ENCODE measurements at regions not wholly inside any gene's neighbourhood (a gene's known extent, or its start where the extent isn't known, plus 50 kb on each side); places are given as distances from the start of the nearest gene placed in this dataset.

DNA sequence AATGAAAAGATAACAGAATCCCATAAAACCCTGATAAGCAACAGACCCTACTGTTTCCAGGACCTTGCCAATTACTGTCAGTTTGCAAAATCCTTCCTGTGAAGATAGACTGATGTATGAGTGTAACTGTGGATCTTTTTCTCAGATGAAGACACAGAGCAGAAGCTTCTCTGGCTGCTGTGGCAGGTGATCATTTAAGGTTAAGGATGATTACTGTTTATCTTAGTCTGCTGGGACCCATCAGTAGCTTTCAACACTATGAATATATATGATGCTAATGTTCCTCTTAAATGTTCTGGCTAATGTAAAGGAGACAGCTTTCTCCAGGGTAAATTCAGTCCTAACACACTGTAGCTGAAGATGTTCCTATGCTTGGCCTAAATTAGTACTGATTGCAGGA, 56.0 kb upstream of the CTTNBP2 start:
- DNase-seq (ENCODE audit: low read depth) = no peak

DNA sequence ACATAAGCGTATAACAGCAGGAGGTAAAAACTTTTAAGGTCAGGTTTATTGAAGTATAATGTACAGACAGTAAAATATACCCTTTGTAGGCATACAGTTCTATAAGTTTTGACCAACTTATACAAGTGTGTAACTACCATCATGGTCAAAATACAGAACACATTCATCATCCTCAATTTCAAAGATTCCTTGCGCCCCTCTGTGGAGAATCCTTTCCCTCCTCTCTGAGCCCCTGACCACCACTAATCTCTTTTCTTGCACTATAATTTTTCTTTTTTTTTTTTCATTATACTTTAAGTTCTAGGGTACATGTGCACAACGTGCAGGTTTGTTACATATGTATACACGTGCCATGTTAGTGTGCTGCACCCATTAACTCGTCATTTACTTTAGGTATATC, 58.1 kb upstream of the CTTNBP2 start:
- no peak for DNase-seq (ENCODE audit: low read depth)

DNA sequence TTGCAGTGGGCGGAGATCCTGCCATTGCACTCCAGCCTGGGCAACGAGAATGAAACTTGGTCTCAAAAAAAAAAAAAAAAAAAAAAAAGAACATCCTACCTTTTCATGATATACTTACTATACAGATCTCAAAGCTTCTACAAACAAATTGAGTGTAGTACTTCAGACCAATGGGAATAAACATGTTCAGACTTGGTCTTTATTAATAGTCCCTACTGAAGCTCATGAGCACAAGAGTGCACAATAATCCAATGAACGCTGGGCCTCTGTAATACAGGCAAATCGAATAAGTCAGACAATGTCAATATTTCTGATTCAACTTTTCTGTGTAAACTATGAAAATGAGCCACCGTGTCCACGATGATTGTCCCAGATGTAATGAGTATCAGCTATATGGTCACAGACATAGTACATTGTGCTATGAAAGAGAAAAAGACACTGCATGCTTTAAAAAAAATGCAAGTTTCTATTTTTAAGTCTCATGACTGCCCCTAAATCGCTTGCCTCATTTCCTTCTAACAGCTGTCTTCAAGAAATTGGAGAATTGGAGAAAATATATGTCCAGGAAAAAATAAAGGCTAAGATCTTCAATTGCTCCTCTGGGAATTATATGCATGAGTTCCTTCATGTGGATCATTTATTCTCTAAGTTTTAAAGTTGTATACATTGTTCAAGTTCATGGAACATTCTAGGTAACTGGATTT, 64.0 kb upstream of the CTTNBP2 start:
- DNase-seq (ENCODE audit: low read depth) = no peak

DNA sequence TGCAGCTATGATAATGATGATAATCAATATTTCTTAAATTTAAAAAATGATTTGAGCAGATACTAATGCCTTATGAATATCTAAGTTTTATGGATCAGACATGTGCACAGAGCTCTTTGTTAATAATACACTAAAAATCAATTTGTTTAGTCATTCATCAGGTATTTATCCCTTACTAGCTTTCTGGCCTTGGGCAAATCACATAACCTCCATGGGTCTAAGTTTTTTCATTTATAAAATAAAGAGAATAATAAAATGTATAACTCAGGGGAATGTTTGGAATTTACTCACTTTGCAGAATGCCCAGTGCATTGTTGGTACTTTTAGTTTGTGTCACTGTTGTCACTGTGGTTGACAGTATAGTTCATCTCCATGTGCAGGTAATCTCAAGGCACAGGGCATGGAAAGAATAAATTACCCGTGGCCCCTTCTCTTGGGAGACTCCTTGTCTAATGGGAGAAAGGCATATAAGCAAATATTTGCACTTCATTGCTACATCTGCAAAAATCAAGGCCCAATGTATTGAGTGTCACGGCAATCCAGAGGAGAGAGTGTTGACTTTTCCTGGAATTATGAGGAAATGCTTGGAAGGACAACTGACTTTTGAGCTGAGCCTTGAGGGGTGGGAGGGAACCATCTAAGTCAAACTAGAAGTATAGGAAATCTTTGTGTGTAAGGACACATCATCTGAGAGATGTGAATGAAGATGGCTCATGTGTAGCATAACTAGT, 64.7 kb upstream of the CTTNBP2 start:
- DNase-seq (ENCODE audit: low read depth) = no peak

DNA sequence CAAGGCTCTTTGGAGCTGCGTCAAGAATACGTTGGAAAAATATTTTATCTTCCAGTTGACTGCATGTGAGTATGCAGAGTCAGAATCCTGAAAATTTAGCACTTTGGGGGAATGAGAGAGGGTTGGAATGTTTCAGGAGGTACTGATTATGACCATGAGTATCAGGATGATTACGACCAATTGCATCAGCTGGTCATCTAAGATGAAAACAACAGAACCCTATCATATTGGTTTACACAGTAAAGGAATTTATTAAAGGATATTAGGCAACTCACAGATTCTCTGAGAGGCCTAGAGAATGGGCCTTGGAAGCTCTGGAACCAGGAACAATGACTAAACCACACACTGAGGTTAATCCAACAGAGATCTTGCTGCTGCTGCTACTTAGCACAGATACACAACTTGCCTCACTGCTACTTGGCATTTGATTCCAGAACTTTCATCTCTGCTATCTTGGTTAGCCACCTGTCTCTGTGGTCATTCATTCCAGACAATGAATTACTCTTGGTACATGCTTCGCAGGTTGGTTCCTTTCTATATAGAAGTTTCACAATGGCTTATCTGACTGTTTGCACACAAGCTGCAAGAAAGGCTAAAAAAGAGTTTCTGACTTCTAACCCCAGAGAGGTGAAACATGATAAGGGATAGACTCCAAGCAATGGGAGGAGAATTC, 68.0 kb upstream of the CTTNBP2 start:
- DNase-seq (ENCODE audit: low read depth) = no peak

DNA sequence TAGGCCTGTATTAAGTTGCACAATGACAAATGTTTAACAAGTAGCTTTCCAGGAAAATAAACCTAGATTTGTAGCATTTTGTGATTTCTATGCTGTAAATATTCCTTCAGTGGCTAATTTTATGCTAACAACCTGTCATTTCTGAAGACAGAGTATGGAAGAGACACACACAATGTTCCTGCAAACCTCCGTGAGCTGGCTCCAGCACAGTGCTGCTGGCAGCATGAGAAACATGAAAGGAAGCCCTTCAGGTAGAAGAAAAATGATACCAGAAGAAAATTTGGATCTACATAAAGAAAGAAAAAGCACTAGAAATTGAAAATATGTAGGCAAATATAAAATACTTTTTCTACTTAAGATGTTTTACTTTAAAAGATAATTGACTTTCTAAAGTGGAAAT, 69.5 kb upstream of the CTTNBP2 start:
- DNase-seq (ENCODE audit: low read depth) = no peak

DNA sequence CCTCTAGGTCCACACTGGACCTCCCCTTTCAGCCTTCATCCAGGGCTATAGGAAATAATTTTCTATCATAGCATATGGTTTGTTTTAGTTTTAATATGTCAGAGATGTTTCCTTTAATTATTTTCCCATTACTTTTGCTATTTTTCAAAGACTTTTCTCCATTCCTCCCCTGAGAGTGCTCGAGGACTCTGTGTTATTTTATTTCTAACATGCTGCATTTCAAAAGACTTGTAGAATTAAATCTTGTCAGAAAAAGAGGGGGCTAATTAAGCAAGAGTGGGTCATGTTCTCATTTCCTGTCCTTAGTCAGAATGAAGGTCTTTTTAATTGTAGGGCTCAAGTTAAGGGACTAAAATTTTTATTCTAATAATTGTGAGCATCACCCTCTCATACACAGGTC, 71.6 kb upstream of the CTTNBP2 start:
- no peak for DNase-seq (ENCODE audit: low read depth)

DNA sequence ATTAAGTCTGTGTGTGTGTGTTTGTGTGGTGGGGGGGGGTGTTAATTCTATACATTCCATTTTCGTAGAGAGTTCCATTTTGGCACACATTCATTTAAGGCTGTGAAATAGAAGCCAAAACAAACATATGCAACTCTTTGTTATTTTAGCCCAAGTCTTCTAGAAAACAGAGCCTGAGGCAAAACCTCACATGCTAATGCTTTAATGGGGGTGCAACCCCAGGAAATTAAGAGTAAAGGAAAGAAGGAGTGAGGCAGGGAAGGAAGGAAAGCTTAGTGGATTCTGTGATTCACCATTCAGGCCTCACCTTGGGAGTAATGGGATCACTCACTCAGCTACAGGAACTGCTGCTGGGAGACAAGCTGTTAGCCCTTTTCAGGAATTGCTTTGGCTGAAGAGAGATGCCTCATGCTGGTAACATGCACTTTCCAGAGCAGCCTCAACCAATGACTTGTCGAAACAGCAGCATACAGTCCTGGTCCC, 73.0 kb upstream of the CTTNBP2 start:
- DNase-seq (ENCODE audit: low read depth) = no peak

DNA sequence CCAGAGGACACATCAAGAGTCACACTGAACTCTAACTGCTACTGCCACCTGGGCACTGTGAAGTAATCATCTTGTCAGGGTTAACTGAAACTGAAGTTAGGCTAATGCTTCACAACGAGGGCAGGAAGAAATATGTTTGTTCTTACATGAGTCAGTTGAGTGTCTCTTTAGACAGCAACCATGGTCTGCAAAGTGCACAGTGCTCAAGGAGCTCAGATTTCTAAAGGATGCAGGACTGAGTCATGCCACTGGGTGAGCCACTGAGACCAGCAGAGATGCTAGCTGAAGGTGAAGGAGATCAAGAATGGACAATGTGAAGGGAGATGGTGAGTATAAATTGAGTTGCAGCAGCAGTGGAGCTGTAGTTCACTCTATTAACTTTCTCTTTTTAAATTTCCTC, 76.0 kb upstream of the CTTNBP2 start:
- no peak for DNase-seq (ENCODE audit: low read depth)

DNA sequence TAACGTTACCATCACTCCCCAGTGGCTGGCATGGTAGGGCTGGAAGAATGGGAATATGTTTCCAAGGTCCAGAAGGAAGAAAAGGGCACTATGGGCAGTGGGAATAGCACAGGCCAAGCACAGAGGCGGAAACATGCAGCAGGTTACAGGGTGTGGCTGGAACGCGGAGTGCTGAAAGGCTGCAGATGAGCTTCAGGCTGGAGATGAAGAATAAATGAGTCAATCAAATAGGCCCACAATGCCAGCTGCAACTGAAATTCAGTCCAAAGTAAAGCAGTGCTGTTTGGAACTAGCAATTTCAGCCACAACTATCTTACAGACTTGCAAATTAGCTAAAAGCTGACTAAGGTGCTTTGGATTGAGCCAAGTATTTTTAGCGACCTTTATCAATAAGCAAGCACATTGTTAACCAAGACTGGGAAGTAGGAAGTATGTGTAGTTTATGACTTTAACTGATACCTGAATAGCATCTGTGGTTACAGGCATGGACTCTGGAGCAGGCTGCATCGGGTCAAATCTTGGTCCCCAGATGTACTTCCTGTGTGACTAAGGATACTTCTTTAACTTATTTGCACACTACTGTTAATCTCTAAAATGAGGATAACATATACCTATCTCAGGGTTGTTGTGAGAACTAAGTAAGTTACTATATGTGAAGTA, 77.5 kb upstream of the CTTNBP2 start:
- DNase-seq (ENCODE audit: low read depth) = no peak

DNA sequence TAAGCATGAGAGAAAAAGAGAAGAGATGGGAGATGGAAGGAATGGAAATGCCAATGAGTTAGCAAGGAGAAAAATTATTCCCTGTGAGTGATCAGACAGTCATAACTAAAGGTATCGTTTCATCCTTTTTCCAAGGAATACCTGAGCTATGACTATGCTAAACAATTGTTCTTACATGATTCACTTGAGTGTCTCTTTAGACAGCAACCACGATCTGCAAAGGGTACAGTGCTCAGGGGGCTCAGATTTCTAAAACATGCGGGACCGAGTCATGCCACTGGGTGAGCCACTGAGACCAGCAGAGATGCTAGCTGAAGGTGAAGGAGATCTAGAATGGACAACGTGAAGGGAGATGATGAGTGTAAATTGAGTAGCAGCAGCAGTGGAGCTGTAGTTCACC, 78.0 kb upstream of the CTTNBP2 start:
- DNase-seq (ENCODE audit: low read depth) = no peak

DNA sequence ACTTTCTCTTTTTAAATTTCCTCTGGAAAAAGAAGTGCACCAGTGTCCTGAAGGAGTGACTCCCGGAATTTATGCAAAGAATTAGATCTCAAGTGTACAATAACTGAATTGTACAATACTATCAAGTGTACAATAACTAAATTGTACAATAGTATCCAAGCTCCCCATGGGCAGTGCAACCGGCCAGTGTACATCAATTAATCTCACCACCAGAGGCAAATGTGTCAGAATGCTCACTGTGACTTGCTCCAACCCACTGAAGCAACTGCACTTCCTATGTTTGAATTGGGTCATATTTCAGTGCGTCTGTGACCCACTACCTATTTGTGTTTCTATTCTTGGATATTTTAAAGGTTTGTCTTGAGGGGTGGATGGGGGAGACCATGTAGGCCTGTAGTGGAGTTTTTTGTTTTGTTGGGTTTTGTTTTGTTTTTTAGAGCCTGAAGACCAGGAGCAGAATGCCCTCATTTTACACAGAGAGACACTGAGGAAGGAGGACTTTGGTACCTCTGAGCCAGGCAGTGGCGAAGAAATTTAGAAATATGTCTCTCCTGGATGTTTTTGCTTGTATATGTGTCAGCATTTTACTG, 78.5 kb upstream of the CTTNBP2 start:
- DNase-seq (ENCODE audit: low read depth) = no peak

DNA sequence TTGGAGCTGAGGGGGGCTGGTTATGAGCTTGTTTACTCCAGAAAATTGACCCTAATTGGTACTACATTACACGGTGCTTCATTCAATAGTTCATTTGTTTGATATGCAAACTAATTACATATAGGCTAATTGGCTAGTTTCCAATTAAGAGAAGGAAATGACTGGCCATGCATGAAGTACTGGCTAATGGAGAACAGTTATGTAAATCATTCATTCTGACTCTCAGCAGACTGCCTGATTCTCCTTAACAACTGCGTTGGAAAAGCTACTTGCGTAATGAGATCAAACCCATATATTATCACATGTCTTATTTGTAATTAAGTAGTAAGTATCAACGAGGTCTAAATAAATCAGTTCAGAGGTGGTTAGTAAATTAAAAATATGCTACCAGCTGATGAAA, 81.8 kb upstream of the CTTNBP2 start:
- DNase-seq (ENCODE audit: low read depth) = no peak

DNA sequence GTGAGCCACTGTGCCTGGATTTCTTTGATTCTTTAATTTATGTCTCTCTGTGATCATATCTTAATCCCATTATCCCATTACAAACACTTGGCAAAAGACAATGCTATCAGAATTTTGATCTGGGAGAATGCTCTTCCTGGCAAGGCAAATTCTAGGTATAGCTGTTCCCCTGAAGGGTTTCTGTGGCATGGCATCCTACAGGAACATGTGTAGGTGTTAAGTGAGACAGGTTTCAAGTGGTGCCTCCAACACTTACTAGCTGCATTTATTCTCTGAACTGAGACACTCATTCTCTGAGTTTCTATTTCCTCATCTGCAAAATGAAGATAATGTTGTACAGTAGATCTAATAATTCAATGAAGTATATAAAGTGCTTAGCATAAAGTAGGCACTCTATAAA, 87.1 kb upstream of the CTTNBP2 start:
- DNase-seq (ENCODE audit: low read depth) = no peak

DNA sequence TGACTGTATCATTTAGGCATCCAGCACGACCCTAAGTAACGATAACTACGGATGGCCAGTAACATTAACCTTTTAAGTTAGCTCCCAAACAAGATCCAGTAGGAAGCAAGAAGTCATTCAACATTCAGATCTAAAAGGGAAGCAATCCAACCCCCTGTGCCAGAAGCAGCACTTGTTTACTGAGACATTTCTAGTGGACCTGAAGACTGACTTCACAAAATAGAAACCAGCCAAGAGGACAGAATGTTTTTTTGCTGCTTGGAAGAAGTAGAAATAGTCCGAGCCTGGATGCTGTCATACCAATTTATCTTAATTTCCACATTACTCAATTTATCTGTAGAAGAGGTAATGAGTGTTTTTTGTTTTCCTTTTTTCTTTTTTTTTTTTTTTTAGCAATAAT, 88.0 kb upstream of the CTTNBP2 start:
- no peak for DNase-seq (ENCODE audit: low read depth)

DNA sequence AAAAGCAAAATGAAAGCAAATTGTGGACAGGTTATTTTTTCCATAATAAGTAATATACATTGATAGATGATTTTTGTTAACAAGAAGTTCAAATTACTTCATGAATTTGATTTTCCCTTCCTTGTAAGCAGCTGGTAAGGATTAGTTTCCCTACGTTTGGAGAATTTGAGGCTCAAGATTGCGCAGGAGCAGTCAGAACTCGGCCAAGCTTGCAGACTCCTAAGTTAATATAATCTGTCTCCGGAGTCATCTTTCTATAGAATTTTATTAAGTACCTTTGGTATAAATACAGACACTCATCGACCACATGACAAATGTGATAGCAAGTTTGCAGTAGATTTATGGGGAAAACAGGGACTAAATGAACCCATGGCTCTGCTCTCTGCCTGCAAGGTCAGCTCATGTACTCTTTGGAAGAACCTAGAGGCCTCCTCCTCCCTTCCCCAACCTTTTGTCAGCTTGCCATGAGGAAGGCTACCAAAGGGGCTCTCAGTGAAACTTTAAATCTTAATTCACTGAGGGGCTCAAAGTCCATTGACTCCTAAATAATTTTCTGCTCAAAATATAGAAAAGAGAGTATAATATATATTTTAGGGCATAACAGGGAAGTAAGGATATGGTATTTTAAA, 89.2 kb upstream of the CTTNBP2 start:
- DNase-seq (ENCODE audit: low read depth) = no peak

DNA sequence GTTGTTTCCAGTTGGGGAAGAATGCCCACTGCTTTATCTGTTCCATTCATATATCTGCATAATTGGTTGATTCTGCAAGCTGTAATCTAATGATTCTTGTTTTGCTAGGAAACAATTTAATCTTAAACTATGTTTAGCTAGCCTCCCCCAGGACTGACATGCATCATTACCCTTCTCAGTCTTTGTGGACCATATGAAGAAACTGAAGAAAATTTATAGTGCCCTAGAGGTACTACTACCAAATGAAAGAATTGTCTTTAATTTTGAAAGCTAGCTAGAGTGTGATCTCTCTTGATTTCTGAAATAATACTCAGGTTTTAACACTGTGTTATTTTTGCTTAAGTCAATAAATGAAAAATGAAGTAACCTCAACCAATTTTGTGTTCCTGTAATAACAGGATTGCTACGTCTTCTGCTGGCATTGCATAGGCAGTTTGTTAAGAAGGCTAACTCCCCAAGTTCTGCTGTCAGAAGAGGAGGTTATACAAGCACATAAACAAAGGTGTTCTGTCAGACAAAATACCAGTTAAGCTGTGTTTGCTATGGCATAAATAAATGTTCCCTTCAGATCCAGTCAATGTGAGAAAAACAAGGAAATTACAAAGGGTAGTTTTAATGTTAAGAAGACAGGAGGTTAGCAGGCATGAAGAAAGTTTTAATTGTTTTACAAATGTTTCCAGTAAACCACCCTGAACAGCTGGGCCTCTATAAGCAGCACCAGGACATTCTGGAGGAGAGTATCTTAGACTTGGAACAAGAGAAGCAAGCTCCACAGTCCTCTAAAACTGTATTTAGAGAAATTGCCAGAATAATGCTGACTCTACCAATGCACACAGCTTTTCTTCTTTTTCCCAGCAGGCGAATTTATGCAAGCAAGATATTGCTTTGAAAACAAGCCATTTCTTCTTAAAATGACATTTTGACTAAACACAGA, 90.3 kb upstream of the CTTNBP2 start:
- no peak for DNase-seq (ENCODE audit: low read depth)

DNA sequence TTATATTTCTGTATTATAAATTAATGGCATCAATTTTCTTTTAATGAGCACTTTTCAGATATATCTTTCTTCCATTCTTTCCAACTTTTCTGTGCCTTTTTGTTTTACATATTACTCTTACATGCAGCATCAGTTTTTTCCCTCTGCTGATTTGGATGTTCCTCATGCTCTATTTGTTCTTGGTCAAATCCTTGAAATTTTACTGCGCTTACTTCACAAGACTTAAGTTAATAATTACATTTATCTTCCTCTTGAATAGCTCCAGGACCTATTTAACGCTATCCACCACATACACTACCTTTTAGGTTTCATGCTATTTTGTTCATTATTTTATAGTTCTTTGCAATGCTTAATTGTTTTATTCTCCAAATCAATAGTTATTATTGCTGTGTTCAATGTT, 97.6 kb upstream of the CTTNBP2 start:
- DNase-seq (ENCODE audit: low read depth) = no peak

DNA sequence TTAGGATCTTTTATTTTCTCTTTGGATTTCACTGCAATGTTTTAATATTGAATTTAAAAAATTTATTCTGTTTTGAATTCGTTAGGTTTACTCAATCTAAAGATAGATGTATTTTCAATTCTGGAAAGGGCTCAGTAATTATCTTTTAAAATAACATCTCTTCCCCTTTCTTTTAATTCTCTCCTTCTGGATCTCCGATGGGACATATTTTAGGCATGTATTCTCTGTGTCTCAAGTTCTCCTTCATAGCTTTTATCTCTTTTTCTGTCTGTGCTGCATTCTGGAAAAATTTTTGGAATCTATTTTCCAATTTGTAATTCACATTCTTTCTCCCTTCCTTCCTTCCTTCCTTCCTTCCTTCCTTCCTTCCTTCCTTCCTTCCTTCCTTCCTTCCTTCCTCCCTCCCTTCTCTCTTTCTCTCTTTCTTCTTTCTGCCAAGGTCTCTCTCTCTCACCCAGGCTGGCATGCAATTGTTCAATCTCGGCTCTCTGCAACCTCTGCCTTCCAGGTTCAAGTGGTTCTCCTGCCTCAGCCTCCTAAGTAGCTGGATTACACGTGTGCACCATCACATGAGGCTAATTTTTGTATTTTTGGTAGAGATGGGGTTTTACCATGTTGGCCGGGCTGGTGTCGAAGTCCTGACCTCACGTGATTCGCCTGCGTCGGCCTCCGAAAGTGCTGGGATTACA, 98.5 kb upstream of the CTTNBP2 start:
- DNase-seq (ENCODE audit: low read depth) = no peak

DNA sequence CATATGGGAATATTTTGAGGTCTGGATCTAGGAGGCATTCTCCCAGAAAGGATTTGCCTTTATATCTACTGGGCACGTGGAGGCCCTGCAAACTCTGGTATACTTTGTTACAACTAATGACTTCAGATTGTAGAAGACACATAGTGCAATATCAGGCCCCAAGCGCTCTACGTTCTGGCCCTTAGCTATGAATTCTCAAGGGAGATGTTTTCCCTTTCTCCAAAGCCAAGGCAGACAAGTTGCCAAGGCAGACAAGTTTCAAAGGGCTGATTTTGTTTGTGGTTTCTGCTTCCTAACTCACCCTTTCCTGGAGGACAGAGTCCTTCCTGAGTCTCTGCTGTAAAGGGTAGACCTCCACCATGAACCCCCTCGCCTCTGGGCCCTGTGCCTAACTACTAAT, 99.4 kb upstream of the CTTNBP2 start:
- DNase-seq (ENCODE audit: low read depth) = no peak

All from fibroblast of gingiva (primary cell).